HG03025 (cell line): ENCODE measurements at regions not wholly inside any gene's neighbourhood (a gene's known extent, or its start where the extent isn't known, plus 50 kb on each side); places are given as distances from the start of the nearest gene placed in this dataset.
"Not testable (repeated sequence)": the region's sequence is repeated elsewhere in the genome, so short reads cannot be mapped to it uniquely, and the experiment has no call there.

Experiments used
- ATAC-seq: cut with Tn5 transposase; IDR thresholded peaks from one replicate; pipeline ENCODE4 v1.9.1; 2021; ENCODE audit warnings: mild to moderate bottlenecking, moderate library complexity; ENCODE audit not compliant: unreplicated experiment, low FRiP score

GRCh38 chr13:50732712-50733111, 110.8 kb downstream of the DLEU7 start:
- ATAC-seq = no peak

GRCh38 chr13:50733392-50733791, 110.1 kb downstream of the DLEU7 start:
- ATAC-seq = no peak

- no peak for ATAC-seq
Measured at GRCh38 chr13:50735071-50735470, 108.4 kb downstream of the DLEU7 start.

GRCh38 chr13:50740052-50740741, 103.3 kb downstream of the DLEU7 start:
- no peak for ATAC-seq

- no peak for ATAC-seq
Measured at GRCh38 chr13:50742353-50742752, 101.1 kb downstream of the DLEU7 start.

GRCh38 chr13:50742968-50743367, 100.5 kb downstream of the DLEU7 start:
- no peak for ATAC-seq

GRCh38 chr13:50744116-50744660, 99.3 kb downstream of the DLEU7 start:
- no peak for ATAC-seq

GRCh38 chr13:50745542-50746115, 97.9 kb downstream of the DLEU7 start:
- no peak for ATAC-seq

GRCh38 chr13:50747737-50748350, 95.6 kb downstream of the DLEU7 start:
- no peak for ATAC-seq

GRCh38 chr13:50753221-50753620, 90.3 kb downstream of the DLEU7 start:
- ATAC-seq = not testable (repeated sequence)

- ATAC-seq = not testable (repeated sequence)
Measured at GRCh38 chr13:50755862-50756685, 87.4 kb downstream of the DLEU7 start.

GRCh38 chr13:50757008-50757407, 86.5 kb downstream of the DLEU7 start:
- no peak for ATAC-seq

GRCh38 chr13:50758796-50759195, 84.7 kb downstream of the DLEU7 start:
- ATAC-seq = no peak

GRCh38 chr13:50760751-50761150, 82.7 kb downstream of the DLEU7 start:
- no peak for ATAC-seq

- no peak for ATAC-seq
Measured at GRCh38 chr13:50761406-50761805, 82.1 kb downstream of the DLEU7 start.

GRCh38 chr13:50762969-50763567, 80.4 kb downstream of the DLEU7 start:
- no peak for ATAC-seq

GRCh38 chr13:50766013-50766412, 77.5 kb downstream of the DLEU7 start:
- no peak for ATAC-seq

- ATAC-seq = no peak
Measured at GRCh38 chr13:50766695-50767094, 76.8 kb downstream of the DLEU7 start.

- ATAC-seq = not testable (repeated sequence)
Measured at GRCh38 chr13:50772881-50773280, 70.6 kb downstream of the DLEU7 start.
